Superior temporal gyrus (tissue), 1 donor: ENCODE measurements at regions not wholly inside any gene's neighbourhood (a gene's known extent, or its start where the extent isn't known, plus 50 kb on each side); places are given as distances from the start of the nearest gene placed in this dataset.
"Not testable (repeated sequence)": the region's sequence is repeated elsewhere in the genome, so short reads cannot be mapped to it uniquely, and the experiment has no call there.

Experiments
- DNase-seq: peaks from one replicate; pipeline ENCODE4 v3.0.0-alpha.2; 2016; ENCODE audit errors: extremely low spot score

DNA sequence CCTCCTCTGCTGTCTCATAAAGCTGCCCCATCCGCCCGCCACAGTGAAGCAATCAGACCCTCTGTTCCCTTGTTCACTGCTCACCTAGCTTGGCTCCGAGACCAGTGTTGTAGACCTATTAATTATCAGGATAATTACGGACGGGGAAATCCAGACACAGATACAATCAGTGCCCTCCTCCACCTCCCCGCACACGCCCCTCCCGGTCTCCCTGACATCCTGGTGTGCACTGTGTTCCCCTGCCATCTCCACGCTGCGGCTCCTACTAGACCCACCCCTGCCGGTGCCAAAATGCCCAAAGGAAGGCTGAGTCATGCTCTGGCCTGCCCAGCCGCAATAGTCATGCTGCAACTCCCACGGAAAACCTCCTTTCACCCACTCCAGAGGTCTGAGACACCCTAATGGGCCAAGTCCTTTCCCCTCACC is 277.3 kb upstream of the TLE3 start:
- DNase-seq, result no peak

DNA sequence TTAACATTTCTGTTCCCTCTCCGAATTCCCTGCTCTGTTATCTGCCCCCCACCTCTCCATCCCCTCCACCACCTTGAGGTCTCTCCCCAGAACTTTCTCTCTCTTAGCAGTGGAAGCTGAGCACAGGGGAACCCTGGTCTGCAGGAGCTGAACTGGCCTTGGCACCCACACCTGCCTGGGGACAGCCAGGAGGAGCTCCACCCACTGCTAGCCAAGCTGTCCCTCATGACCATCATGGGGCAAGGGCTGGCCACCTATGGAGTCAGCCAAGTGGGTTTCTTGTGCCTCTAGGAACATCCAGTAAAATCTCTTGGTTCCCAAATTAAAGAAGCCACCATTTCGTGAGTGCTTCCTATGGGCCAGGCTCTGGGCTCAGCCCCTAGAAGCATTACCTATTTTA is 276.4 kb upstream of the TLE3 start:
- no peak for DNase-seq

DNA sequence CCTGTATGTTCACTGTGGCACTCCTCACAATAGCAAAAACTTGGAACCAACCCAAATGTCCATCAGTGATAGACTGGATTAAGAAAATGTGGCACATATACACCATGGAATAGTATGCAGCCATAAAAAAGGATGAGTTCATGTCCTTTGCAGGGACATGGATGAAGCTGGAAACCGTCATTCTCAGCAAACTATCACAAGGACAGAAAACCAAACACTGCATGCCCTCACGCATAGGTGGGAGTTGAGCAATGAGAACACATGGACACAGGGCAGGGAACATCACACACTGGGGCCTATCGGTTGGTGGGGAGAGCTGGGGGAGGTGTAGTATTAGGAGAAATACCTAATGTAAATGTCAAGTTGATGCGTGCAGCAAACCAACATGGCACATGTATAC is 275.7 kb upstream of the TLE3 start:
- DNase-seq, result not testable (repeated sequence)

DNA sequence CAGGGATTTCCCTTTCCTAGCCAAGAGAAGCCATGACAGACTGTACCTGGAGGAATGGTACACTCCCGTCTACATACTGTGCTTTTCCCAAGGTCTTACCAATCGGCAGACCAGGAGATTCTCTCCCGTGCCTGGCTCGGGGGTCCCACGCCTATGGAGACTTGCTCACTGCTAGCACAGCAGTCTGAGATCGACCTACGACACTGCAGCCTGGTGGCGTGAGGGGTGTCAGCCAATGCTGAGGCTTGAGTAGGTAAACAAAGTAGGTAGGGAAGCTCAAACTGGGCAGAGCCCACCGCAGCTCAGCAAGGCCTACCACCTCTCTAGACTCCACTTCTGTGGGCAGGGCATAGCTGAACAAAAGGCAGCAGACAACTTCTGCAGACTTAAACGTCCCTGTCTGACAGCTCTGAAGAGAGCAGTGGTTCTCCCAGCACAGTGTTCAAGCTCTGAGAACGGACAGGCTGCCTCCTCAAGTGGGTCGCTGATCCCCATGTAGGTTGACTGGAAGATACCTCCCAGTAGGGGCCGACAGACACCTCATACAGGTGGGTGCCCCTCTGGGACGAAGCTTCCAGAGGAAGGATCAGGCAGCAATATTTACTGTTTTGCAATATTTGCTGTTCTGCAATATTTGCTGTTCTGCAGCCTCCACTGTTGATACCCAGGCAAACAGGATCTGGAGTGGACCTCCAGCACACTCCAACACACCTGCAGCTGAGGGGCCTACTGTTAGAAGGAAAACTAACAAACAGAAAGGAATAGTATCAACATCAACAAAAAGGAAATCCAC is 270.4 kb upstream of the TLE3 start:
- DNase-seq, result not testable (repeated sequence)

DNA sequence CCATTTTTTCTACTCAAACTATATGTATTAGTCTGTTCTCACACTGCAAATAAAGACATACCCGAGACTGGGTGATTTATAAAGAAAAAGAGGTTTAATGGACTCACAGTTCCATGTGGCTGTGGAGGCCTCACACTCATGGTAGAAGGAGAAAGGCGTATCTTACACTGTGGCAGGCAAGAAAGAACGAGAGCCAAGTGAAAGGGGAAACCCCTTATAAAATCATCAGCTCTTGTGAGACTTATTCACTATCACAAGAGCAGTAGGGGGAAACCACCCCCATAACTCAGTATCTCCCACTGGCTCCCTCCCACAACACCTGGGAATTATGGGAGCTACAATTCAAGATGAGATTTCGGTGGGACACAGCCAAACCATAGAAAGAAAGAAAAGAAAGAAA is 266.3 kb upstream of the TLE3 start:
- not testable (repeated sequence) for DNase-seq

DNA sequence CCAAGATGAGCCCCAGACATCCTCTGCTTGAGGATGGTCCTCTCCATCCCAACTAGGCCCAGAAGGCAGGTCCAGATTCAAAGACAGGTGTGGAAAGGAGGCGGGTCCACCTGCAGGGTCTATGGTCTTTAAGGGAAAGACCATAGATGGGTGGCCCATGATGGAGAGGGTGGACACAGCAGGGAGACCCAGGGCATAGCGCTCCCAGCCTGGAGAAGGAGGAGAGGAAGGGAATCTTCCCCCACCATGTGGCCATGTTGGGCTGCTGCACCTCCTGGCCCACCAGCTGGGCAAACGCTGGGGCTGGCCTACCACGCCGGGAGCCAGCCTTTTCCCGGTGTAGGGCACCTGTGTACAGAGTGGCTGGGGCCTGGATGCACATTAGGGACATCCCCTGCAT is 265.2 kb upstream of the TLE3 start:
- DNase-seq, result no peak

DNA sequence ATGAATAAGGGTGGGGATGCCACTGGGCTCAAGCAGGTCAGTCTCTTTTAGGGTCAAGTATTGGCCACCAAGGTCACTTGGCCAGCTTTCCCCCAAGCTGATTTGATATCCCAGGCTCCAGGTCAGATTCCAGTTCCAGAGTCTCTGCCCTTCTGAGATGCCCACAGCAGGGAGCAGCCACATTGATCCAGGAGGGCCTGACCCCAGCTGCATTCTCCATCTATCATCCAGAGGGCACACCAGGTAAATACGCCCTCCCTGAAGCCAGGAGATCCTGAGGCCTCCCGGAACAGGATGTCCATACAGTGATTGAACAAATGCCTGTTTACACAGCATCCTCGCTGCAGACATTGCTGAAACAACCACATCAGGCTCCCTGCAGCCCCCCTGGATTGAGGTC is 264.6 kb upstream of the TLE3 start:
- no peak for DNase-seq

DNA sequence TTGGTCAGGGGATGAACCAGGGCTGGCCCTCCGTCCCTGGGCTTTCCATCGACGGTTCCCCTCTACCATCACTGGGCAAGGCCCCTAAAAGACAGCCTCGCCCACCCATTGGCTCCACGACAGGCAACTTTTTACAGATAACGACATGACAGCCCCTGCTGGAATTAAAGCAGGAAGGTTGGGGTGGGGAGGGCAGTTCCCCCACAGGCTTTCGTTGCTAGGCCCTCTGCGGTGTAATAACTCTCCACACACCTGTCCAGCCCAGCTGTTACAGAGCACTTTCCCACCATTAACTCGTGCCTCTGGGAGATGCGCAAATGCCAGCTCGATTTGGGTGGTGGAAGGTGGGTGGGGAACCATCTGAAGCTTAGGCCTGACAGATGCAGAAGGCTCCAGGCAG is 264.2 kb upstream of the TLE3 start:
- DNase-seq, result no peak

DNA sequence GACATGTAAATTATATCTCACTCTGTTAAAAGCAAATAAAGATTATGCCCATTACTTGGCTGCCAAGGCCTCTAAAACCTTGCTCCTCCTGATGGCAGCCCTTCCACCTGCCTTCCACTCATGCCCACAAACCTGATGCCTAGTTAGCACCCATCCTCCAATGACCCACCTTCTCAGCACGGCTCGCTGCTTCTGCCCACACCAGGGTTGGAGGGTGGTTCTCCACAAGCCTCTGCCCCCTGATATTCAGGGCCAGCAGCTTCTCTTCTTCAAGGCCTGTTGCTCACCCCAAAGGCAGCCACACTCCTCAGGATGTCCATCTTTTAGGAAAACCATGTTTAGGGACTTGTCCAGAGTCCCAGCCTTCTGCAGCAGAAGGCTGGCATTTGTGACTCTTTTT is 263.4 kb upstream of the TLE3 start:
- DNase-seq, result no peak

DNA sequence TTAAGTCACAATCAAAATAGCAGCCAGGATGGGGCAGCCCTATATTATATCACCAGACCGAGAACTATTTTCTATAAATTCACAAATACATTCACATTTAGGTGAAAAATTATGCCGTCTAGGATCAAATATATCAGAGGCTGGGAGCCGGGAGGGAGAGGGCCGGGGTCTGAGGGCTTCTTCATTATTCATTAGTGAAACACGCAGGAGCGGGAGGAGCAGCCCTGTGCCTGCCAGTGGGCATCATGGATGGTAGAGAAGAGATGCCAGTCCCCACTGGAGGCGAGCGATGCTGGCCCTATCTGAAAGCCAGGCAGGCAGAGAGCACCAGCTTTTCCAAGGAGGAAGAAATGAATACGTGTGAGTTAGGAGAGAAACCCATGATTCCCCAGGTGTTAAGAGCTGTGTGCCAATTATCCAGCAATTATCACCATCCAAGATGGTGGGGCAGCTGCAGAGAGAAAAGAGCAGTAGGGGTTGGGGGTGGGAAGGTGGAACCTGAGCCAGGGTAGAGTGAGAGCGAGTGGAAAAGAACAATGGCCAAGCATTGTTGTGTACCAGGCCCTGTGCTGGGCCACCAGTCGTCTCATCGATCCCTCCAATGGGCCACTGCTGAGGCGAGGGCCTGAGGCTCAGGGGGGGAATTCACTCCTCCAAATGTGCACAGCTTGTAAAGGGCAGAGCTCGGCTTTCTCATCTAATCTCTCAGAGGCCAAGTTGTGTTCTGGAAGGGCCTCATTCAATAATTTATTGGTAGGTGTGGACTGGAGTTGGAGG is 261.3 kb upstream of the TLE3 start:
- no peak for DNase-seq

DNA sequence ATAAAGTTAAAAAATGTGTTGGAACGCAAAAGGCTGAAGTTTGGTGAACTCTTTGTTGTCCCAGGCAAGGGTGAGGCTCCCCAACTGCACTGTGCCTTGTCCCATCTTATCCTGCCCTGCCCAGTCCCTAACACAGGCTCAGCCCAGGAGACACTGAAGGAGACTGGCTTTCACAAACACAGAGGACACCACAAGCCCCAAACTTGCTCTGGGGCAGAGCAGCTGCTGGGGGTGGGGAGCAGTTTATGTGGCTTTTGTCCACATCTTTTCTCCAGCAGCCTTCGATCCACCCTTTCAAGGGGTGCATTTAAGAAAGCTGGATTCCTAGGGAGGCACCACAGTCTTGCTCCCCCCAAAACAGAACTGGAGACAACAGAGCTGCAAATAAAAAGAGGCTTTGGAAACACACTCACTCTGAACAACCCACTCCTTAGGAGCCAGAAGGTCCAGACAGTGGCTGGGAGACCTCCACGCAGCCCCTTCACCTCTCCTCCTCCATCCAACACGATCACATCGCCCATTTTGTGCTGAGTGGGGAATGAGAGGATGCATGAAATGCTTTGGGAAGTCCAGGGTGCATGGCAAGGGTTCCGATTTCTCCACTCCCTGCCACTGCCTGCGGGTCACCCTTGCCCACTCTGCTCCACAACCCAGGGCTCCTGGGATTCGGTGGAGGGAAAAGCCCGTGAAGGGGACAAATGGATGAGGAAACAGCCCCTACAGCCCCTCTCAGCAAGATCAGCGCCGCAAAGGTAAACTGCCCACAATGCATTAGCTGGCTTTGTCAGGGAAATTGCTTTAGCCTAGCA is 260.5 kb upstream of the TLE3 start:
- DNase-seq, result no peak

DNA sequence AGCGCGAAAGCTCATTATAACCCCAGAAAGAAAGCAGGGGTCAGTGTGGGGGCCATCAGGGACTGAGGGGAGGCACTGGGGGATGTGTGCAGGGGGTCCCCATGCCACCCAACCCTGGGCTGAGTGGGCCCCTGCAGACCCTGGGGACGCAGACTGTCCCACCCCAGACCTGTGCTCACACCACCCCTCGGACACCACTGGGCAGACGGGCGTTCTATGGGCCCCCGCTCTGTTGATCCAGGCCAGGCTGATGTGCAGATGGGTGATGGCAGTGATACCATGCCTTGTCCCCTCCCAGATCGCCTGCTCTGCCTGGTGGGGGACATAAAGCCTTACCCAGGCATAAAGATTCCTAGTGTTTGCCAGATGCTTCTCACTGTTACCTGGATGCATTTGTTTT is 259.7 kb upstream of the TLE3 start:
- DNase-seq, result no peak

DNA sequence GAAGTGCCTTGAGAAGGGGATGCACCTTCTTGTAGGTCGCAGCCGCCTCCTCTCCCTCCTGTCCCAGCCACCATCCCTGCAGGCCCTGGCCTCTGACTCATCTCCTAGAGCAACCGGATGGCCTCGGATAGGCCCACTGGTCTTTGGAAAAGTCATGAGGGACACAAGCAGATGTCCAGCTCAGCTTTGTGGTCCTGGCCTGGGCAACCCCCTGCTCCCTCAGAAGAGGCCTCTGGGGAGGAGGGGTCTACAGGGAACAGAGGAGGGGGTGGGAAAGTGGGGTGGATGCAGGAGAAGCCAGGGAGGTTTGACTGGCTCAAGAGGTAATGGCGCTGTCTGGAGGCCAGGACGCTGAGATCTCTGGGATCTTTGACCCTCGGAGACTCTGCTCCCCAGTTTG is 259.2 kb upstream of the TLE3 start:
- DNase-seq, result no peak

DNA sequence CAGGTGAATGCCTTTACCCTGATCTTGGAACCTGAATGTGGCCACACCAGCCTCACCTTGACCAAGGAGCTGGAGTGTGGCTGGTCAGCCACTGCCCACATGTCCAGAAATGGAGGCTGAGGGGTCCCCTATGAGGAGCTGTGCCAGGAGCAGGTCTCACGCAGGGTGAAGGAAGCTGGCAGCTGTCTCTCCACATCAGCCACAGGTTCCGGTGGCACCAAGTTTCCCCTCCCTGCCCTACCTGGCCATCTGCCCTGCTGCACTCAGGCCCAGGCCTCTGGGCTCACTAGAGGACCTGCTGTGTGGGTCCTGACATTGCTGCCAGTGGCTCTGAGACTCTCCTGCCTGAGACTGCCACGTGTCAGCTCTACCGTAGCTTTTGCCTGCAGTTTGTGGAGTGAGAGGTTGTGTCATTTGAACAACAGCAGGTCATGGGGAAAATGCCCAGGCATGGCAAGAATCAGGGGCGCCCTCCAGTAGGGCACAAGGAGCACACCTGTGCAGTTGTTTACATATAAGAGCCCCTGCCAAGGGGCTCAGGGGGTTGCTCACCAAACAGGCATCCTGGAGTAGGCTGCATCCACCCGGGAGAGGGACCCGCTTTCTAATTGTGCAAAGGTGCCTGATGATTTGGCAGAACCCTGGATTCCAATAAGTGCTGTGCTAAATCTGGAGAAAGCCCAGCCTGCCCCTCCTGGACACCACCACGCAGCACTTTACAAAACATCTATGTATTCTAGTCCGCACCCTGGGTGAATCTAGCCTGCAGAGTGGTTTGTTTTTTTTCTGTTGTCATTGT is 258.5 kb upstream of the TLE3 start:
- DNase-seq, result no peak

DNA sequence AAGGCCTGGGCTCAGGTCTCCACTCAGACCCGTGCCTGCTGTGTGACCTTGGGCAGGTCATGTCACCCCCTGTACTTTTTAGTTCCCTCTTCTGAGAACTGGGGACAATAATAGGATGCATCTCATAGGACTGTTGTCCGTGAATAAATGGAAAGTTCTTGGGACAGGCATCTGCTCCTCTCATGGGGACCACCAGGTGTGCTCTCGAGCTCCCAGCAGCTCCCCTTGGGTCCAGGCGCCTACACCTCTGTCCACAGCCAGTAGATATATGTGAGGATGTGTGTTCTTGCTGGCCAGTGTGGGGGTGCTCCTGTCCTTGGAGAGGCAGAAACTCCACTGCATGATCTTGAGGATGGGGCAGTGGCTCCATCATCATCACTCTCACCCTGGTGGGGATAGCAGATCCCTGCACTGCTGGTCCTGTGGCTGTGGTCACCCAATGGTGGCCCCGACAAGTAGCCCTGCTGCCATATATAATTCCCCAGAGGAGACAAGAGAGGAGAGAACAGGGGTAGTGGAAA is 257.6 kb upstream of the TLE3 start:
- no peak for DNase-seq

DNA sequence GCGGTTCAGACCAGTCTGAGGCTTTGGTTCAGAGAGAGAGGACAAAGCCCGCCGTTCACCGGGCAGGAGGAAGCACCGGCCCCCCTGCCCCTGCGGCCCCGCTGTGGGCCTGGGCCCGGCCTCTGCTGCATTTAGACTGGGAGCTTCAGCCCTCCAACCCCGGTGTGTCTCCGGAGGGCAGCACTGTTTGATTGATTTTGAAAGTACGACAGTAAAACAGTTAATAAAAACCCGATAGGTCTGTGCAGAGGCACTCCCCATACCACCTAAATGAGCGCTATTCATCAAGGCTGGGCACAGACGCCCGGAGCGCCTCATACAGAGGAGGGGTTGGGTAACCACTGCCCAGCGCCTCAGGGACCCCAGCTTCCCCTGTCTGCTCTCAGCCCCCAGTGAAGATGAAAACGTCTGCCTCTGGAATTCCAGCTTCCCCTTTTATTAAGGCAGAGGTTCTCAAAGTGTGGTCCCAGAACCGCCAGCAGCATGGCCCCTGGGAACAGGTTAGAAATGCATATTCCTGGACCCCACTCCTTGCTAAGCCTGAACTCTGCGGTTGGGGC is 256.7 kb upstream of the TLE3 start:
- DNase-seq, result no peak

DNA sequence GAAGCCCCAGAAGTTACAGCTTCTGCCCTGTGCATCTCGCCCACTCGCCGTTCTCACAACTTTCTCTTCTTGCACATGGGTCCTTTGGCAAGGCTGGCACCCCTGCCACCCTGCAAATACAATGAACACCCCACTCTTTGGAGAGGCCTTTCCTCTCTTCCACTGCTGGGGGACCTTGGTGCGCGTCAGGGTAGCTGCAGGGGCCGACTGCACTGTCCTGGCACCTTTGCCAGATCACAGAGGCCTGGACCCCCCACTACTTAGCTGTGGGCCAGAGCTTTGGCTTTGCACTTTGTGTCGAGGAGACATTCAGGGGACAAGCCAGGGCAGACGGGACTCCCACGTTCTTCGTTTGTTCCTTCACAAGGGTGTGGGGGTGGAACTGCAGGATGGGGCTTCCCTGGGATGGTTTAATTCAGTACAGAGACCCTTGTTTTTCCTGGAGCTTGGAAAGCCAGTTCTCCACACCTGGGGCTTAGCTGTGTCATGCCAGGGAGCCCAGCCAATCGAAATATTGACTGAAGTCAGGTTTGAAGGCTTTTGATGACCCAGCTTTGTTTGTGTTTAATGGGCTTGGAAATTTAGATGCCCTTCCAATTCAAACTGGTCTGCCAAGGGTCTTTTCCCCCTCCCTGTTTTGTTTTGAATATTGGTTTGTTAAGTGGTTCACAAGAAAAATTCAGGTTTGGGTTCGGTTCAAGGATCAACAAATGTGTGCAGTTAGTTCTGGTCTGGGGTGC is 256.1 kb upstream of the TLE3 start:
- DNase-seq, result no peak

DNA sequence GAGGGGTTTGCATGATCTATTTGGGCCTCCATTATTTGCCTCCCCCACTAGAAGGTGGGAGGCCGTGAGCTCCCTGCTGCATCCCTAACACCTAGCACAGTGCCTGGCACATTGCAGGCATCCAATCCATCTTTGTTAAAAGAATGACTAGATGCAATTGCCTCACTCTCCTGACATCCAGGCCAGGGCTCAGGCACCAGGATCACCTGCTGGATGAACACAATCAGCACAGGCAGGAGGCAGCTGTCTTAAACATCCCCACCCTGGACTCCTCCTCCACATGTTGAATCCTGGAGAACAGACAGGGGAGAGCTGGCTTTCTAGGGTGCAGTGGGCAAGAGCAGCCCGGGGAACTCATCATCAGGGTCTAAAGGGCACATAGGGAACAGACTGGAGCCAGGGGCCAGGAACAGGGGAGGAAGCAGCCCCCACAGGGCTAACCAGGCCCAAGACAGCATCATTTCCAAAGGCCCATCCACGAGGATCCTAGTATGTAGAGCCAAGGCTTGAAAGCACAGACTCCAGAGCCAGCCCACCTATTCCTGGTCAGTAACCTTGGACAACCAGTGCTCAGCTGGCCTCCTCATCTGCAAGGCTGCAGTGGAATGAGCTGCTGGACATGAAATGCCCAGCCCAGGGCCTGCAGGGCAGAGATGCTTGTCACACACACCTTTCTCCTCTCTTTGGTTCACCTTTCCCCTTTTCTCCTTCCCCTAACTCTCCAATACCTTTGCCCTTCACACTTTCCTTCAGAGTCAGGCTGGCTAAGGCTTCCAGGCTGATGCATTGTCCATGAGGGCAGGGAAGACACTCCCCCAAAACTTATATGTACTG is 254.4 kb upstream of the TLE3 start:
- DNase-seq, result no peak

DNA sequence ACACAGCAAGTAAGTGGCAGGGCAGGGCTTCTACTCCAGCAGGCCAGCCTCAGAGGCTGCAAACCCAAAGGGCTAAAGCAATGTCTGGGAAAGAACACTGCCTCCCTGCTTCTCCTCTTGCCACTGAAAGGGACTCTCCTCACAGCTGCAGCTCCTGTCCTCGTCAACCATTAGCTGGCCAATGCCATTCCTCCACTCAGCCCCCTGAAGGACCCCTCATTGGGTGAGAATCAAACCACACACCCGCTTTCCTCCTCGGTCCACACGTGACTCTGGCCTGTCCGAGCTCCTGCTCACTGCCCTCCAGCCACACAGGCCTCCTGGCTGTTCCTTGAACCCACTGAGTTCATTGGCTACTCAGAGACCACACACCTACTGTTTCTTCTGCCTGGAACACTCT is 253.7 kb upstream of the TLE3 start:
- DNase-seq, result no peak
